ENCODE measurements at regions not wholly inside any gene's neighbourhood (a gene's known extent, or its start where the extent isn't known, plus 50 kb on each side); places are given as distances from the start of the nearest gene placed in this dataset.

GRCh38 chr5:121731377-121731776 is 120.3 kb upstream of the FTMT start:
- Histone ChIP-seq H3K27me3 (no peaks in the 10 kb centered on the region), H3K4me1 (no peaks in the 10 kb centered on the region), H3K36me3 (no peaks in the 10 kb centered on the region), H3K4me3 (no peak overlapping the region), H3K27ac (no peak overlapping the region), H3K9me3 (no peaks in the 10 kb centered on the region)
- no peak for DNase-seq
- intact Hi-C loops (cut with DNase I), result no loop called here
- ATAC-seq, result no peak
- TF ChIP-seq POLR2A (IDR thresholded peaks at IDR 0.05), result no peak
- TF ChIP-seq, protein P1, sequence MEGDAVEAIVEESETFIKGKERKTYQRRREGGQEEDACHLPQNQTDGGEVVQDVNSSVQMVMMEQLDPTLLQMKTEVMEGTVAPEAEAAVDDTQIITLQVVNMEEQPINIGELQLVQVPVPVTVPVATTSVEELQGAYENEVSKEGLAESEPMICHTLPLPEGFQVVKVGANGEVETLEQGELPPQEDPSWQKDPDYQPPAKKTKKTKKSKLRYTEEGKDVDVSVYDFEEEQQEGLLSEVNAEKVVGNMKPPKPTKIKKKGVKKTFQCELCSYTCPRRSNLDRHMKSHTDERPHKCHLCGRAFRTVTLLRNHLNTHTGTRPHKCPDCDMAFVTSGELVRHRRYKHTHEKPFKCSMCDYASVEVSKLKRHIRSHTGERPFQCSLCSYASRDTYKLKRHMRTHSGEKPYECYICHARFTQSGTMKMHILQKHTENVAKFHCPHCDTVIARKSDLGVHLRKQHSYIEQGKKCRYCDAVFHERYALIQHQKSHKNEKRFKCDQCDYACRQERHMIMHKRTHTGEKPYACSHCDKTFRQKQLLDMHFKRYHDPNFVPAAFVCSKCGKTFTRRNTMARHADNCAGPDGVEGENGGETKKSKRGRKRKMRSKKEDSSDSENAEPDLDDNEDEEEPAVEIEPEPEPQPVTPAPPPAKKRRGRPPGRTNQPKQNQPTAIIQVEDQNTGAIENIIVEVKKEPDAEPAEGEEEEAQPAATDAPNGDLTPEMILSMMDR (IDR thresholded peaks at IDR 0.05), result no peak
- 40% methylated on average over 3 of the region's 3 CpGs for WGBS (ENCODE audit: insufficient coverage, low coverage, low lambda C conversion rate, missing lambda C conversion rate)

DNA sequence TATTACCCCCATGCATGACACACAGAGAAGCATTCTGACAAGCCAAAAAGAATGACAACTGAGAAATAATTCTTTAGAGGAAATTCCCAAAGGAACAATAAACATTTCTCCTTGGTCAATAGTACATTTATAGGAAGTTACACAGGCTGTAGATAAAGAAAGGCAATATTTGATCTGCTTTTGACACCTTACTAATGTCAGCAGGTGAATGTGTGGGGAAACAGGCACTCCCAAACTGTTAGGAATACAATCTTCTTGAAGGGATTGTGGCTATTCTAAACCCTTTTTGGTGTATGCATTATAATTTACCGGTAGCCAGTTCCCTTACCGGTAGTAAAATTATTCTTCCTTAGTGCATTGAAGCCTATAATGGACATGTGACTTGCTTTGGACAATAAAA is 116.1 kb upstream of the FTMT start:
- no peak for TF ChIP-seq POLR2A (IDR thresholded peaks at IDR 0.05)
- TF ChIP-seq, protein P1 (IDR thresholded peaks at IDR 0.05), result no peak
- no peaks in the 10 kb centered on the region for H3K36me3 ChIP-seq
- no peak overlapping the region for H3K4me3 ChIP-seq
- no peaks in the 10 kb centered on the region for H3K27me3 ChIP-seq
- no peaks in the 10 kb centered on the region for H3K4me1 ChIP-seq
- intact Hi-C loops (cut with DNase I), result no loop called here
- no peak for DNase-seq
- H3K27ac ChIP-seq, result no peak overlapping the region
- no peak for ATAC-seq
- H3K9me3 ChIP-seq, result no peaks in the 10 kb centered on the region
- WGBS (ENCODE audit: insufficient coverage, low coverage, low lambda C conversion rate, missing lambda C conversion rate), result 81% methylated on average over 2 of the region's 2 CpGs

GRCh38 chr5:121737120-121737519 is 114.6 kb upstream of the FTMT start:
- Histone ChIP-seq H3K4me1 (no peaks in the 10 kb centered on the region), H3K4me3 (no peak overlapping the region), H3K27me3 (no peaks in the 10 kb centered on the region), H3K9me3 (no peaks in the 10 kb centered on the region), H3K36me3 (no peaks in the 10 kb centered on the region), H3K27ac (no peak overlapping the region)
- no peak for DNase-seq
- intact Hi-C loops (cut with DNase I), result no loop called here
- 70% methylated on average over 2 of the region's 2 CpGs for WGBS (ENCODE audit: insufficient coverage, low coverage, low lambda C conversion rate, missing lambda C conversion rate)
- ATAC-seq, result no peak
- TF ChIP-seq POLR2A (IDR thresholded peaks at IDR 0.05), result no peak

GRCh38 chr5:121741156-121741555 is 110.5 kb upstream of the FTMT start:
- DNase-seq (no peak), ATAC-seq (no peak)
- intact Hi-C loops (cut with DNase I), result no loop called here
- 17% methylated on average over 1 of the region's 3 CpGs for WGBS (ENCODE audit: insufficient coverage, low coverage, low lambda C conversion rate, missing lambda C conversion rate)
- H3K27me3 ChIP-seq, result no peaks in the 10 kb centered on the region
- no peaks in the 10 kb centered on the region for H3K4me1 ChIP-seq
- TF ChIP-seq, protein P1 (IDR thresholded peaks at IDR 0.05), result no peak
- TF ChIP-seq POLR2A (IDR thresholded peaks at IDR 0.05), result no peak
- no peaks in the 10 kb centered on the region for H3K36me3 ChIP-seq
- no peak overlapping the region for H3K27ac ChIP-seq
- no peaks in the 10 kb centered on the region for H3K9me3 ChIP-seq
- no peak overlapping the region for H3K4me3 ChIP-seq

GRCh38 chr5:121744577-121744976 is 107.1 kb upstream of the FTMT start:
- intact Hi-C loops (cut with DNase I), result no loop called here
- Histone ChIP-seq H3K27ac (no peak overlapping the region), H3K27me3 (no peaks in the 10 kb centered on the region), H3K36me3 (no peaks in the 10 kb centered on the region), H3K4me1 (no peaks in the 10 kb centered on the region), H3K9me3 (no peaks in the 10 kb centered on the region), H3K4me3 (no peak overlapping the region)
- no peak for TF ChIP-seq POLR2A (IDR thresholded peaks at IDR 0.05)
- TF ChIP-seq, protein P1 (IDR thresholded peaks at IDR 0.05), result no peak
- ATAC-seq (no peak), DNase-seq (no peak)
